ENCODE measurements at regions not wholly inside any gene's neighbourhood (a gene's known extent, or its start where the extent isn't known, plus 50 kb on each side); places are given as distances from the start of the nearest gene placed in this dataset.

DNA sequence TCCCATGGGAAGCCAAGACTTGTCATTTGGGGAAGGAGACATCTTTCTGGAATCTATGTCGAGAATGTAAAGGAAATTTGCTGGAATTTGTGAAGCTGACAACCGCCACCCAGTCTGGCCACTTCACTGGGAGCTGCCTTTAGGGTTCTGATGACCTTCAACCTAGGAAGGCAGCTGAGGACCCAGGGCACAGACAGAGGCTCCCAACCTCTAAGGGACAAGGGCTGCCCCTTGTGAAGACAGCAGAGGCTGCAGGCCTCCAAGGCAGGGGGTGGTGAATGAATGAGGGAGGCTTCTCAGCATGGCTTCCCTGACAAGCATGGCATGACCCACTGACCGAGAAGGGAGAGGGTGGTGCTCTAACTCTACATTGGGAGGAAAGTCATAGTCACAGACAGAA is 128.9 kb upstream of the ASB18 start:
- Mint-ChIP-seq H3K36me3 (no peaks in the 10 kb centered on the region), H3K4me1 (ENCODE audit: low read depth) (no peaks in the 10 kb centered on the region), H3K27ac (no peak overlapping the region), H3K4me3 (no peak overlapping the region), H3K9me3 (no peaks in the 10 kb centered on the region), H3K27me3 (no peaks in the 10 kb centered on the region)
- ChIA-PET POLR2A (no interaction called here), CTCF (no interaction called here)
- intact Hi-C loops (cut with micrococcal nuclease), result no loop called here
- no peak for DNase-seq

GRCh38 chr2:236393581-236393980 is 129.4 kb upstream of the ASB18 start:
- no peaks in the 10 kb centered on the region for H3K4me1 Mint-ChIP-seq (ENCODE audit: low read depth)
- no peaks in the 10 kb centered on the region for H3K9me3 Mint-ChIP-seq
- H3K27ac Mint-ChIP-seq, result no peak overlapping the region
- H3K27me3 Mint-ChIP-seq, result no peaks in the 10 kb centered on the region
- DNase-seq, result no peak
- intact Hi-C loops (cut with micrococcal nuclease), result no loop called here
- CTCF ChIA-PET, result no interaction called here
- no peaks in the 10 kb centered on the region for H3K36me3 Mint-ChIP-seq
- H3K4me3 Mint-ChIP-seq, result no peak overlapping the region
- POLR2A ChIA-PET, result no interaction called here

- DNase-seq, result no peak
- Mint-ChIP-seq H3K4me1 (ENCODE audit: low read depth) (no peaks in the 10 kb centered on the region), H3K27ac (no peak overlapping the region), H3K36me3 (no peaks in the 10 kb centered on the region), H3K27me3 (no peaks in the 10 kb centered on the region), H3K4me3 (no peak overlapping the region), H3K9me3 (no peaks in the 10 kb centered on the region)
- intact Hi-C loops (cut with micrococcal nuclease), result no loop called here
- ChIA-PET CTCF (no interaction called here), POLR2A (no interaction called here)
Observed at GRCh38 chr2:236394571-236394970, 130.4 kb upstream of the ASB18 start.

DNA sequence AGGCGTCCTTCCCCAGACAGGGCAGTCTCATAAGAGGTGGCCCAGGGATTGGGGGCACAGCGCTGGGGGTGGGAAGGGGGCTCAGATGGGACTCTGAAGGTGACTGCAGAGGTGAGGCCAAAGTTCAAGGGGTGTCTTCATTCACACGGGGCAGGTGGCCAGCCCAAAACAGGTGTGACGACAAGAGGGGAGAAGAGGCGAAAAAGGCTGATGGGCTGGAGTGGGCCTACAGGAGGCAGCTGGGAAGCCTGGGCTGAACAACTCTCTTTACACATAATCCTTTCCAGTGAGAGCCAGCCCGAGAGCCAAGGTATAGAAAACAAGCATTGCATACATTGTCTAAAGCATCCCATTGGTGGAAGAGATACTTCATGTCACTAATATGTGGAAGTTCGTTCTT is 130.9 kb upstream of the ASB18 start:
- H3K36me3 Mint-ChIP-seq, result no peaks in the 10 kb centered on the region
- intact Hi-C loops (cut with micrococcal nuclease), result no loop called here
- no peaks in the 10 kb centered on the region for H3K27me3 Mint-ChIP-seq
- ChIA-PET CTCF (no interaction called here), POLR2A (no interaction called here)
- H3K9me3 Mint-ChIP-seq, result no peaks in the 10 kb centered on the region
- no peak overlapping the region for H3K4me3 Mint-ChIP-seq
- no peaks in the 10 kb centered on the region for H3K4me1 Mint-ChIP-seq (ENCODE audit: low read depth)
- H3K27ac Mint-ChIP-seq, result no peak overlapping the region
- DNase-seq, result no peak

DNA sequence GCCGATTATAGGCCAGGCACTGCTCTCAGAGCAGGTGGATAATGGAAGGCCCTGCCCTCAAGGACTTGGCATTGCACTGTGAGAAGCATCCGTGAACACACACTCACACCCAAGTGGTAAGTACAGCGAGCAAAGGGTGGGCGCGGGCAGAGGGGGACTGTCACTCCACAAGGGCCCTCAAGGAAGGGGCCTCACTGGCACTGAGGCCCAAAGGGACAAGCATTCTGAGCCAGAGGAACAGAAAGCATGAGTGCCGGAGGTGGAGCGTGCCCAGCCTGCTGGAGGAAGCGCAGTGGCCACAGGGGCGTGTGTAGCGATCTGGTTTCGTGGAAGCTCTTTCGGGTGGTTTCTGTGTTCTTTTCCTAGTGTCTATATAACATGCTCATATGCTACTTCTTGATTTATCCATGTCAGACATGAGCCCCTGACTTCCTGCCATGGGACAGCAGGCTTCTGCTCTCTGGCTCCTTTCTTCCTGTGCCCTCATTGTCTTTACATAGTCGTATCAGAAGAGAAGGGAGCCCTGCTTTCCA is 132.7 kb upstream of the ASB18 start:
- Mint-ChIP-seq H3K27me3 (no peaks in the 10 kb centered on the region), H3K9me3 (no peaks in the 10 kb centered on the region), H3K27ac (no peak overlapping the region), H3K4me1 (ENCODE audit: low read depth) (no peaks in the 10 kb centered on the region), H3K36me3 (no peaks in the 10 kb centered on the region), H3K4me3 (no peak overlapping the region)
- CTCF ChIA-PET, result no interaction called here
- POLR2A ChIA-PET, result no interaction called here
- no peak for DNase-seq
- intact Hi-C loops (cut with micrococcal nuclease), result no loop called here

- no peaks in the 10 kb centered on the region for H3K36me3 Mint-ChIP-seq
- no peak overlapping the region for H3K27ac Mint-ChIP-seq
- intact Hi-C loops (cut with micrococcal nuclease), result no loop called here
- no peaks in the 10 kb centered on the region for H3K9me3 Mint-ChIP-seq
- H3K27me3 Mint-ChIP-seq, result no peaks in the 10 kb centered on the region
- ChIA-PET CTCF (interaction anchor here (0.6 kb wide), 1 partner anchor 629 kb away, joined by 3 read pairs; no protein-coding TSS in a partner anchor), POLR2A (no interaction called here)
- H3K4me3 Mint-ChIP-seq, result no peak overlapping the region
- H3K4me1 Mint-ChIP-seq (ENCODE audit: low read depth), result no peaks in the 10 kb centered on the region
- no peak for DNase-seq
Observed at GRCh38 chr2:236397681-236398080, 133.5 kb upstream of the ASB18 start.

DNA sequence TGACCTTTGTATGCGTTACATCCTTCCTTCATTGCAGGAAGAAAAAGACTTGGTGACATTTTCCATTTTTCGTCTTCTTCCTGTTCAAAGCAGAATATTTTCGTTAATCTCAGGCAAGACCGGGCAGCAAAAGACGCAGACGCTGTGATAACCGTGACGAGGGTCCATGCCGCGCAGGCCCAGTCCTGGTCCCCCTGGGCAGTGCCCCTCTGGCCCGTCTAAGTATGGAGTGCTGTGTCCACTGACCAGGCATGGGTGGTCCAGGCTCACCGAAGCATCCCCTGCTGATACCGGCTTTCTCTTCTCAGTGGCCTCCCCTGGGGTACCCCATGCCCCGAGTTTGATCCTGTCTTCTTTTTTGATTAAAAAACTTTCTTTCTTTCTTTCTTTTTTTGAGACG is 135.2 kb upstream of the ASB18 start:
- H3K36me3 Mint-ChIP-seq, result no peaks in the 10 kb centered on the region
- H3K4me1 Mint-ChIP-seq (ENCODE audit: low read depth), result no peaks in the 10 kb centered on the region
- no peaks in the 10 kb centered on the region for H3K9me3 Mint-ChIP-seq
- CTCF ChIA-PET, result no interaction called here
- intact Hi-C loops (cut with micrococcal nuclease), result no loop called here
- POLR2A ChIA-PET, result no interaction called here
- H3K27me3 Mint-ChIP-seq, result no peaks in the 10 kb centered on the region
- DNase-seq, result no peak
- H3K4me3 Mint-ChIP-seq, result no peak overlapping the region
- no peak overlapping the region for H3K27ac Mint-ChIP-seq

DNA sequence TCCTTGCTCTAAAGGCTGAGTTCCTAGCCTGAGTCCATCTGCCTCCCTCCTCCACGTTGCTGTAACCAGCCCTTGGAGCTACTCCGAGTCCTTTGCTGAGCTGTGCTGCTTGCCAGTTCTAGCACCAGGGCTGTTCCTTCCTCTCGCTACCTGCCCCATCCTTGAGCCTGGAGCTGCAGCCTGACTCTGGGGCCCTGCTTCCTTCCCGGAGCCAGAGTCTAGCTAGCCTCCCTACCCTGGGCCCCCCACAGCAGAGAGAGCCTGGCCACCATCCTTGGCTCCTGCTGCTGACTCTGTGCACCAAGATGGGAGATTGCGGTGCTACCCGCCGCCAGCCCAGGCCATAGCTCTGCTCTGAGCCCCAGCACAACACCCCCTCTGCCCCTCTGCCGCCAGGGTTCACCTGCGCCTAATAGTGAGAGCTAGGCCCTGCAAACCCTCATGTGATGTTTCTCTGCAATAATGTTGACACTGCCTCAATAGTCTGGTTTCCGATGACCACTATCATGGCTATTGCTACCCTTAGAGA is 135.9 kb upstream of the ASB18 start:
- Mint-ChIP-seq H3K36me3 (no peaks in the 10 kb centered on the region), H3K4me1 (ENCODE audit: low read depth) (no peaks in the 10 kb centered on the region), H3K9me3 (no peaks in the 10 kb centered on the region), H3K27ac (no peak overlapping the region), H3K4me3 (no peak overlapping the region), H3K27me3 (no peaks in the 10 kb centered on the region)
- ChIA-PET POLR2A (no interaction called here), CTCF (no interaction called here)
- DNase-seq, result no peak
- intact Hi-C loops (cut with micrococcal nuclease), result no loop called here

- Mint-ChIP-seq H3K27ac (no peak overlapping the region), H3K9me3 (no peaks in the 10 kb centered on the region), H3K4me3 (no peak overlapping the region), H3K36me3 (no peaks in the 10 kb centered on the region), H3K4me1 (ENCODE audit: low read depth) (no peaks in the 10 kb centered on the region), H3K27me3 (no peaks in the 10 kb centered on the region)
- POLR2A ChIA-PET, result no interaction called here
- CTCF ChIA-PET, result no interaction called here
- no peak for DNase-seq
- intact Hi-C loops (cut with micrococcal nuclease), result no loop called here
Observed at GRCh38 chr2:236400594-236401360, 136.6 kb upstream of the ASB18 start.

DNA sequence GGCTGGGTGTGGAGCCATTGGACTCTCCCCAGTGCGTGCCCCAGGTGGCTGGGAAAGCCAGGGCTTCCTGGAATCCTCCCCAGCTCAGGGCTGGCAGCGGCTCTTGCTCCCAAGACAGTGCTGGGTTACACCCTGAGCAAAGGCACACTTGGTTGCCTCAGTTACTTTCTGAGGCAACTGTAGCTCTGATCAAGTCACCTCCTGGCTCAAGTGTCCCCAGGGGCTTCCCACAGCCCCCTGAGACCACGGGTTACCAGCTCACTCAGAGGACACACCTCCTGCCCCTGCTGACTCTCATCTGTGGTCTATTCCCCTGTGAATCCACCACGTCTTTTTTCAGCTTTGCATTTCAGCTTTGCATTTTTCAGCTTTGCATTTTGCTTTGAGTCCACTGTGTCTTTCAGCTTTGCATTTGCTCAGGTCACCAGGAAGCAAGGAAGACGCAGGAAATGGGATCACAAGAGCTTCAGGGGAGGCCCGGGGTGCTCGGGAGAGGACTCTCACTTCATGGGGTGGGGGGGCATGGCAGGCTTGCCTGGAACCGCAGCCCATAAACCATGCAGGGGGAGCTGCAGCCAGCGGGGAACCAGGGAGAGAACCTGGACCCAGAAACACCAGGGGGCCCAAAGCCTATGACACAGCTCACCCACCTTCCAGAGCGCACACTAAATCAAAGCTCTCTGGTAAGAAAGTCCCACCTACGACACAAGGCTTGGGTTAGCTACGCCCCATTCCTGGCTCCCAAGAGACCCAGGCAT is 138.0 kb upstream of the ASB18 start:
- POLR2A ChIA-PET, result no interaction called here
- no peak for DNase-seq
- CTCF ChIA-PET, result no interaction called here
- no peaks in the 10 kb centered on the region for H3K27me3 Mint-ChIP-seq
- no peak overlapping the region for H3K27ac Mint-ChIP-seq
- no peaks in the 10 kb centered on the region for H3K9me3 Mint-ChIP-seq
- intact Hi-C loops (cut with micrococcal nuclease), result no loop called here
- no peak overlapping the region for H3K4me3 Mint-ChIP-seq
- H3K36me3 Mint-ChIP-seq, result no peaks in the 10 kb centered on the region
- no peaks in the 10 kb centered on the region for H3K4me1 Mint-ChIP-seq (ENCODE audit: low read depth)

GRCh38 chr2:236403125-236403524 is 138.9 kb upstream of the ASB18 start:
- no peak for DNase-seq
- intact Hi-C loops (cut with micrococcal nuclease), result no loop called here
- no peak overlapping the region for H3K4me3 Mint-ChIP-seq
- H3K9me3 Mint-ChIP-seq, result no peaks in the 10 kb centered on the region
- H3K36me3 Mint-ChIP-seq, result no peaks in the 10 kb centered on the region
- ChIA-PET CTCF (no interaction called here), POLR2A (no interaction called here)
- H3K27me3 Mint-ChIP-seq, result no peaks in the 10 kb centered on the region
- H3K27ac Mint-ChIP-seq, result no peak overlapping the region
- H3K4me1 Mint-ChIP-seq (ENCODE audit: low read depth), result no peaks in the 10 kb centered on the region

- H3K27ac Mint-ChIP-seq, result no peak overlapping the region
- CTCF ChIA-PET, result no interaction called here
- no peaks in the 10 kb centered on the region for H3K4me1 Mint-ChIP-seq (ENCODE audit: low read depth)
- POLR2A ChIA-PET, result no interaction called here
- intact Hi-C loops (cut with micrococcal nuclease), result no loop called here
- DNase-seq, result no peak
- no peak overlapping the region for H3K4me3 Mint-ChIP-seq
- no peaks in the 10 kb centered on the region for H3K27me3 Mint-ChIP-seq
- H3K9me3 Mint-ChIP-seq, result peaks cover 3% of the 10 kb centered on the region
- no peaks in the 10 kb centered on the region for H3K36me3 Mint-ChIP-seq
Observed at GRCh38 chr2:236403811-236404210, 139.6 kb upstream of the ASB18 start.

DNA sequence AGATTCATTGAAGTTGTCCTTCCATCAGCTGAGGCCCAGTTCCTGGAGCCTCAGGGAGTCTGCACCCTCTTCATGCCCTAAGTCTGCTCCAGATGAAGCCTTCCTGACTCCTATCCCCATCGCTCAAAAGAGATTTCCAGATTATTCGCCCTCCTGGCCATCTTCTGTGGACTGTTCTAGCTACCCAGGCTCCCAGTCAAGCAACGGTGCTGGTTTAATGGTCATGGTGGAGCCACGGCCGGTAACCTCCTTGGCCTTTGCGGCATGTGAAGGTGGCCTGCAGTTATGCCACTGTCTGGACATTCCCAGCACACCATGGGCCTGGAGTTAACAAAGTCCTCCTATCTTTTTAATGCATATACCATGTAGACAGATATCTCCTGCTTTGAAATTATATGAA is 140.1 kb upstream of the ASB18 start:
- H3K4me1 Mint-ChIP-seq (ENCODE audit: low read depth), result no peaks in the 10 kb centered on the region
- H3K27ac Mint-ChIP-seq, result no peak overlapping the region
- H3K4me3 Mint-ChIP-seq, result no peak overlapping the region
- ChIA-PET POLR2A (no interaction called here), CTCF (no interaction called here)
- peaks cover 4% of the 10 kb centered on the region for H3K9me3 Mint-ChIP-seq
- H3K36me3 Mint-ChIP-seq, result no peaks in the 10 kb centered on the region
- DNase-seq, result no peak
- intact Hi-C loops (cut with micrococcal nuclease), result no loop called here
- H3K27me3 Mint-ChIP-seq, result no peaks in the 10 kb centered on the region
